Astrocyte (in vitro differentiated cells and primary cell): ENCODE measurements at regions not wholly inside any gene's neighbourhood (a gene's known extent, or its start where the extent isn't known, plus 50 kb on each side); places are given as distances from the start of the nearest gene placed in this dataset.
"Not testable (repeated sequence)": the region's sequence is repeated elsewhere in the genome, so short reads cannot be mapped to it uniquely, and the experiment has no call there.

ENCODE experiments used
- EZH2 ChIP-seq: IDR thresholded peaks from 2 replicates; pipeline ENCODE4 v1.6.1; 2012; ENCODE audit warnings: mild to moderate bottlenecking, low read length, inconsistent platforms; ENCODE audit not compliant: insufficient read depth
- TF ChIP-seq, protein P1 (sequence below): IDR thresholded peaks from 2 replicates; pipeline ENCODE4 v1.5.1; 2011; ENCODE audit warnings: low read depth, mild to moderate bottlenecking, inconsistent platforms, low read length, moderate library complexity; ENCODE audit not compliant: insufficient read depth

DNA sequence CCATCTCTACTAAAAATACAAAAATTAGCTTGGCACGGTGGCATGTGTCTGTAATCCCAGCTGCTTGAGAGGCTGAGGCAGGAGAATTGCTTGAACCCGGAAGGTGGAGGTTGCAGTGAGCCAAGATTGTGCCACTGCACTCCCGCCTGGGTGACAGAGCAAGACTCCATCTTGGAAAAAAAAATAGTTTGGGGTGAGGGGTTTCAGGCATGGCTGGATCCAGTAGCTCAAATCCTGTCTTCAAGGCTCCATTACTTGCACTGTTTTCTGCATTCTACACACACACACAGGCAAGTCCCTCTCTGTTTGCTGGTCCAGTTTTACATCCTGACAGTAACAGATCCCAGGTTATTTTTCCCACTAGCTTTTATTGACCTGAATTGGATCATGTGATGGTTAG is 387.5 kb downstream of the PREX1 start:
- TF ChIP-seq EZH2 = not testable (repeated sequence)
- TF ChIP-seq, protein P1, sequence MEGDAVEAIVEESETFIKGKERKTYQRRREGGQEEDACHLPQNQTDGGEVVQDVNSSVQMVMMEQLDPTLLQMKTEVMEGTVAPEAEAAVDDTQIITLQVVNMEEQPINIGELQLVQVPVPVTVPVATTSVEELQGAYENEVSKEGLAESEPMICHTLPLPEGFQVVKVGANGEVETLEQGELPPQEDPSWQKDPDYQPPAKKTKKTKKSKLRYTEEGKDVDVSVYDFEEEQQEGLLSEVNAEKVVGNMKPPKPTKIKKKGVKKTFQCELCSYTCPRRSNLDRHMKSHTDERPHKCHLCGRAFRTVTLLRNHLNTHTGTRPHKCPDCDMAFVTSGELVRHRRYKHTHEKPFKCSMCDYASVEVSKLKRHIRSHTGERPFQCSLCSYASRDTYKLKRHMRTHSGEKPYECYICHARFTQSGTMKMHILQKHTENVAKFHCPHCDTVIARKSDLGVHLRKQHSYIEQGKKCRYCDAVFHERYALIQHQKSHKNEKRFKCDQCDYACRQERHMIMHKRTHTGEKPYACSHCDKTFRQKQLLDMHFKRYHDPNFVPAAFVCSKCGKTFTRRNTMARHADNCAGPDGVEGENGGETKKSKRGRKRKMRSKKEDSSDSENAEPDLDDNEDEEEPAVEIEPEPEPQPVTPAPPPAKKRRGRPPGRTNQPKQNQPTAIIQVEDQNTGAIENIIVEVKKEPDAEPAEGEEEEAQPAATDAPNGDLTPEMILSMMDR = not testable (repeated sequence)
